Nucleus accumbens (tissue), 56 donors: ENCODE measurements at regions not wholly inside any gene's neighbourhood (a gene's known extent, or its start where the extent isn't known, plus 50 kb on each side); places are given as distances from the start of the nearest gene placed in this dataset.
"Not testable (repeated sequence)": the region's sequence is repeated elsewhere in the genome, so short reads cannot be mapped to it uniquely, and the experiment has no call there.

ENCODE experiments used
- DNase-seq, 56 donors: peaks; one replicate each; lab custom pipeline; 2025; lab: John Stamatoyannopoulos, UW

- no peak for DNase-seq
These were observed 586.5 kb downstream of the SLC16A7 start for GRCh38 chr12:60182354-60182753.

GRCh38 chr12:60184096-60184495 lies 588.3 kb downstream of the SLC16A7 start:
- DNase-seq: no peak

GRCh38 chr12:60185060-60185459 lies 589.2 kb downstream of the SLC16A7 start:
- DNase-seq: no peak

- DNase-seq: no peak
These were observed 595.4 kb downstream of the SLC16A7 start for GRCh38 chr12:60191271-60191670.

GRCh38 chr12:60191676-60192359 lies 596.0 kb downstream of the SLC16A7 start:
- DNase-seq: no peak

GRCh38 chr12:60194678-60195077 lies 598.8 kb downstream of the SLC16A7 start:
- DNase-seq: no peak

- DNase-seq: no peak
These were observed 599.7 kb downstream of the SLC16A7 start for GRCh38 chr12:60195483-60195882.

- no peak for DNase-seq
These were observed 600.5 kb downstream of the SLC16A7 start for GRCh38 chr12:60196366-60196765.

- no peak for DNase-seq
These were observed 601.8 kb downstream of the SLC16A7 start for GRCh38 chr12:60197589-60197988.

- DNase-seq: no peak
These were observed 606.1 kb downstream of the SLC16A7 start for GRCh38 chr12:60201891-60202290.

GRCh38 chr12:60205500-60205899 lies 609.7 kb downstream of the SLC16A7 start:
- no peak for DNase-seq

GRCh38 chr12:60209521-60209920 lies 613.7 kb downstream of the SLC16A7 start:
- DNase-seq: no peak

GRCh38 chr12:60209933-60210332 lies 614.1 kb downstream of the SLC16A7 start:
- no peak for DNase-seq

- no peak for DNase-seq
These were observed 614.9 kb downstream of the SLC16A7 start for GRCh38 chr12:60210756-60211155.

- no peak for DNase-seq
These were observed 615.4 kb downstream of the SLC16A7 start for GRCh38 chr12:60211244-60211643.

- no peak for DNase-seq
These were observed 616.6 kb downstream of the SLC16A7 start for GRCh38 chr12:60212159-60213000.

- DNase-seq: not testable (repeated sequence)
These were observed 617.4 kb downstream of the SLC16A7 start for GRCh38 chr12:60213272-60213671.

- DNase-seq: no peak
These were observed 620.4 kb downstream of the SLC16A7 start for GRCh38 chr12:60216226-60216625.

GRCh38 chr12:60223242-60223641 lies 627.4 kb downstream of the SLC16A7 start:
- DNase-seq: no peak

- DNase-seq: no peak
These were observed 629.6 kb downstream of the SLC16A7 start for GRCh38 chr12:60225216-60226000.

GRCh38 chr12:60227916-60228315 lies 632.1 kb downstream of the SLC16A7 start:
- DNase-seq: no peak
